Tibial artery (tissue), 4 donors: ENCODE measurements at regions not wholly inside any gene's neighbourhood (a gene's known extent, or its start where the extent isn't known, plus 50 kb on each side); places are given as distances from the start of the nearest gene placed in this dataset.
"Not testable (repeated sequence)": the region's sequence is repeated elsewhere in the genome, so short reads cannot be mapped to it uniquely, and the experiment has no call there.

ENCODE experiments used
- DNase-seq, 2 donors: peaks; one replicate each; pipeline ENCODE4 v3.0.0-alpha.2; 2019
- H3K27ac ChIP-seq, 2 donors: fragments of 200-600 bp; sonication (generic) in 1 of 2; 1 replicate in 1 of 2; 2 replicates in 1 of 2; pipeline ENCODE4 v1.5.1; 2018 to 2019; ENCODE audit warnings: mild to moderate bottlenecking in 1 of 2
- H3K27me3 ChIP-seq, 2 donors: fragments of 200-600 bp; sonication (generic) in 1 of 2; one replicate each; pipeline versions ENCODE4 v1.5.1 to v1.6.0; 2016 to 2019
- H3K36me3 ChIP-seq, 3 donors: fragments of 200-600 bp; sonication (generic) in 2 of 3; one replicate each; pipeline ENCODE4 v1.5.1; 2016 to 2019; ENCODE audit warnings: mild to moderate bottlenecking in 2 of 3
- H3K4me1 ChIP-seq, 4 donors: fragments of 200-600 bp; sonication (generic) in 2 of 4; 1 replicate in 3 of 4; 2 replicates in 1 of 4; pipeline ENCODE4 v1.5.1; 2016 to 2019
- H3K4me3 ChIP-seq, 2 donors: fragments of 200-600 bp; sonication (generic) in 1 of 2; 1 replicate in 1 of 2; 2 replicates in 1 of 2; pipeline ENCODE4 v1.5.1; 2018 to 2019; ENCODE audit warnings: mild to moderate bottlenecking in 2 of 2
- H3K9me3 ChIP-seq, 3 donors: fragments of 200-600 bp; sonication (generic) in 1 of 3; one replicate each; pipeline ENCODE4 v1.5.1; 2016 to 2019
- intact Hi-C: fragments of 100-400 bp; cut with DNase I; formaldehyde crosslinking; loops from one replicate; pipeline ENCODE4 v1.15.0; 2023; ENCODE audit warnings: low total_unique reads
- TF ChIP-seq, protein P1 (sequence below), 2 experiments: fragments of 200-600 bp in 1 of 2; fragments of 450-650 bp in 1 of 2; IDR thresholded peaks; one replicate each; pipeline ENCODE4 v1.5.1; 2017 to 2019; ENCODE audit warnings: antibody characterized with exemption in 2 of 2, mild to moderate bottlenecking in 1 of 2, moderate library complexity in 1 of 2

DNA sequence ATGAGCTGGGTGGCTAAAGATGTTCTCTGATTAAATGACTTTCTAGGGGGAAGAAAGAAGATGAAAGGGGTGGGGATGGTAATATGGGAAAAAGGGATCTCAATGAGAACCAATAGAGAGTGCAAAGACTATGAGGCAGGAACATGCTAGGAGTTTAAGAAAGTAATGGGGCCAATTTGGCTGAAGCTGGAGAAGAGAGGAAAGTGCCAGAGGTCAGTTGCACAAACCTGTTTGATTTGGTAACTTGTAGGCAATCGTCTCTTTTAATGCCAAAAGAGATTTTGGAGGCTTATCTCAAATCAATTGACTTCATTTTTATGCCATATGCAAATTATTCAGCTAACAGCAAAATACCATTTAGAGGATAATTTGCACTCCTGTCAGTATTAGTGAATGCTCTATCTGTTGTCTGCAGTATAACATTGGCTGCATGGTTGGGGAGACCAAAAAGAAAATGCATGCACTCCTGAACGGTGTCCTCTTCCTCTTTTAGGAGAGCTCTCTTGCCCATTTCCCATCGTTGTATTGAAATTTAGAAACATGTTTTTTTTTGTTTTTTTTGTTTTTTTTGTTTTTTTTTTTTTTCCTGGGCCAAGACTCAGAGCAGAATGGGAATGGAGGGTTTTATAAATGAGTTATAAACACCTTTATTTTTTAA, 193.9 kb downstream of the BTBD3 start:
- Histone ChIP-seq H3K9me3 (no peaks in the 10 kb centered on the region), H3K27me3 (no peaks in the 10 kb centered on the region), H3K36me3 (no peaks in the 10 kb centered on the region), H3K4me1 (no peaks in the 10 kb centered on the region), H3K27ac (no peak overlapping the region), H3K4me3 (no peak overlapping the region)
- DNase-seq: no peak
- intact Hi-C loops: no loop called here
- TF ChIP-seq, protein P1, sequence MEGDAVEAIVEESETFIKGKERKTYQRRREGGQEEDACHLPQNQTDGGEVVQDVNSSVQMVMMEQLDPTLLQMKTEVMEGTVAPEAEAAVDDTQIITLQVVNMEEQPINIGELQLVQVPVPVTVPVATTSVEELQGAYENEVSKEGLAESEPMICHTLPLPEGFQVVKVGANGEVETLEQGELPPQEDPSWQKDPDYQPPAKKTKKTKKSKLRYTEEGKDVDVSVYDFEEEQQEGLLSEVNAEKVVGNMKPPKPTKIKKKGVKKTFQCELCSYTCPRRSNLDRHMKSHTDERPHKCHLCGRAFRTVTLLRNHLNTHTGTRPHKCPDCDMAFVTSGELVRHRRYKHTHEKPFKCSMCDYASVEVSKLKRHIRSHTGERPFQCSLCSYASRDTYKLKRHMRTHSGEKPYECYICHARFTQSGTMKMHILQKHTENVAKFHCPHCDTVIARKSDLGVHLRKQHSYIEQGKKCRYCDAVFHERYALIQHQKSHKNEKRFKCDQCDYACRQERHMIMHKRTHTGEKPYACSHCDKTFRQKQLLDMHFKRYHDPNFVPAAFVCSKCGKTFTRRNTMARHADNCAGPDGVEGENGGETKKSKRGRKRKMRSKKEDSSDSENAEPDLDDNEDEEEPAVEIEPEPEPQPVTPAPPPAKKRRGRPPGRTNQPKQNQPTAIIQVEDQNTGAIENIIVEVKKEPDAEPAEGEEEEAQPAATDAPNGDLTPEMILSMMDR (IDR thresholded peaks at IDR 0.05): no peak

DNA sequence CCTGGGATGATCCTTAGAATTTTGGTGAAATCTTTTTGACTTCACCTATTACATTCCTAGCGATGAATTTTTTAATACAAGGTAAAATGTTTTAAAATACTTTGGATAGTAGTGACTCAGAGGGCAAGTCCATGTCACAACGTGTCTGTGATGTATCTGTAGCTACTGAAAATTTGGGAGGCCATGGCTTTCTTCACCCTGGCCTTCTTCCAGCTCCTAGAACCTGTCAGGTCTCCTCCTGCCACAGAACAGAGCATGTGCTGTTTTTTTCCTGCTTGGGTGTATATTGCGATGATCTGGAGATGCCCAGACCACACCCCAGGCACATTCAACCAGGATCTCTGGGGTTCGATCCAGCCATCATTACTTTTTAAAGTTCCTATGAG, 194.4 kb downstream of the BTBD3 start:
- no peaks in the 10 kb centered on the region for H3K9me3 ChIP-seq
- H3K27ac ChIP-seq: no peak overlapping the region
- H3K27me3 ChIP-seq: no peaks in the 10 kb centered on the region
- intact Hi-C loops: no loop called here
- no peak overlapping the region for H3K4me3 ChIP-seq
- H3K36me3 ChIP-seq: no peaks in the 10 kb centered on the region
- TF ChIP-seq, protein P1 (IDR thresholded peaks at IDR 0.05): no peak
- H3K4me1 ChIP-seq: no peaks in the 10 kb centered on the region
- no peak for DNase-seq

DNA sequence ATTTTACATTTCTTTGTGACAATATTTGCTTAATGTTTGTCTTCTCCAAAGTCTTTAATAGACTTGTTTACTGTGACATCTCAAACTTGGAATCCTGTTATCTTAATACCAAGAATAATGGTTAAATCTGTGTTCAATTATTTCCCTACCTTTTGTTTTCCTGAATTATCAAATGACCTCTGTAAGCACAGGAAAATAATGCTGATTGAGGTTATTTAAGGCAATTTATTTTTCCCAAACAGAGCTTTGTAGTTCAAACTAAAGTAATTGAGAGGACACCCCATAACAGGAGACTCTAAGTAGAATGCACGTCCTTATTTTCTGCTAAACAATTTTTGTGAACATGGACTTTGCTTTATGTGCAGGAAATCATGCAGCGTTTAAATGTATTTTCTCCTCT, 195.0 kb downstream of the BTBD3 start:
- intact Hi-C loops: no loop called here
- Histone ChIP-seq H3K27me3 (no peaks in the 10 kb centered on the region), H3K36me3 (no peaks in the 10 kb centered on the region), H3K4me3 (no peak overlapping the region), H3K9me3 (no peaks in the 10 kb centered on the region), H3K4me1 (no peaks in the 10 kb centered on the region), H3K27ac (no peak overlapping the region)
- DNase-seq: no peak
- TF ChIP-seq, protein P1 (IDR thresholded peaks at IDR 0.05): no peak

DNA sequence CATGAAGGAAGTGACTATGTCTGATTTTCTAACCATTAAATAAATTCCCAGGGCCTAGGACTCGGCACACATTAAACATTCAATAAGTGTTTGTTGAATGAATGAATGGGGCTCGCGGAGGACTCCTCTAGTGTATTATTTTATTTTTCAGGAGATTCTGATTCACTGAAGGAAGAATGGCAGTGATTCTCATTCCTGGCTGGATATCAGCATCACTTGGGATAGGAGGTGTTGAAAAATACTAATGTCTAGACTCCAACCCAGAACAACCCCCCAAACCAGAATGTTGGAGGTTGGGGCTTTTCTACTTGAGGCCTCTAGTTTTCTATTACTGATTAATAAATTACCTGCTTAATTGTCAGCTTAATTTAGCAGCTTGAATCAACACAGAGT, 195.4 kb downstream of the BTBD3 start:
- no peaks in the 10 kb centered on the region for H3K4me1 ChIP-seq
- H3K9me3 ChIP-seq: no peaks in the 10 kb centered on the region
- H3K36me3 ChIP-seq: no peaks in the 10 kb centered on the region
- H3K27me3 ChIP-seq: no peaks in the 10 kb centered on the region
- TF ChIP-seq, protein P1 (IDR thresholded peaks at IDR 0.05): no peak
- H3K27ac ChIP-seq: no peak overlapping the region
- no peak overlapping the region for H3K4me3 ChIP-seq
- intact Hi-C loops: no loop called here
- no peak for DNase-seq

DNA sequence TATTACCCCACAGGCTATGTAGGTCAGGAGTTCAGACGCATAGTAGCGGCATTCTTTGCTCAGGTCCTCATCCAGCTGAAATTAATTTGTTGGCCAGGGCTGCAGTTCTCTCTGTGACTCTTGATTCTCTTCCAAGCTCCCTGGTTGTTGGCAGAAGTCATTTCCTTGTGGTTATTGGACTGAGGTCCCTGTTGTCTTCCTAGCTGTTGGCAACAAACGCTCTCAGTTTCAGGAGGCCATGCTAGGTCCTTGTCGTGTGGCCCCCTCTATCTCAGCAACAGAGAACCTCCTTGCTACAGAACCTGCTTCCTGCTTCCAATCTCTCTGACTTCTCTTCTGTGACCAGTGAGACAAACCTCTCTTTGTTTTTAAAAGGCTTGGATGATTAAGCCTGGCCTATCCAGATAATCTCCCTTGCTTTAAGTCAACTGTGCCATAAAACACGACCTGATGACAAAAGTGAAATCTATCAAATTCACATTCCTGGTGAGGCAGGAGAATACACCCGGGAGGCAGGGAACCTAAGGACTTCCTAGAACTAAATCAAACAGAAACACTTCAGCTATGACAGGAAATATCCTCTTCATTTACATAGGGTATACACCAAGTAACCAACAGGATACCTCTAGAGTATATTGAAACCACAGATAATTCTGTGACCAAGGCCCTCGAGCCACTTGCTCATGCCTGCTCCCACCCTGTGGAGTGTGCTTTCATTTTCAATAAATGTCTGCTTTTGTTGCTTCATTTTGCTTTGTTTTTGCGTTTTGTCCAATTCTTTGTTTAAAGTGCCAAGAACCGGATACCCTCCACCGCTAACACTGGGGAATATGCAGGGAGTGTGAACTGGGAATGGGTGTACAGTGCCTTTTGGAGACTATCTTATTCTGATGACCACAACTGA, 196.0 kb downstream of the BTBD3 start:
- Histone ChIP-seq H3K27ac (no peak overlapping the region), H3K4me1 (no peaks in the 10 kb centered on the region), H3K4me3 (no peak overlapping the region), H3K36me3 (no peaks in the 10 kb centered on the region), H3K27me3 (no peaks in the 10 kb centered on the region), H3K9me3 (no peaks in the 10 kb centered on the region)
- TF ChIP-seq, protein P1 (IDR thresholded peaks at IDR 0.05): no peak
- DNase-seq: no peak
- intact Hi-C loops: no loop called here

DNA sequence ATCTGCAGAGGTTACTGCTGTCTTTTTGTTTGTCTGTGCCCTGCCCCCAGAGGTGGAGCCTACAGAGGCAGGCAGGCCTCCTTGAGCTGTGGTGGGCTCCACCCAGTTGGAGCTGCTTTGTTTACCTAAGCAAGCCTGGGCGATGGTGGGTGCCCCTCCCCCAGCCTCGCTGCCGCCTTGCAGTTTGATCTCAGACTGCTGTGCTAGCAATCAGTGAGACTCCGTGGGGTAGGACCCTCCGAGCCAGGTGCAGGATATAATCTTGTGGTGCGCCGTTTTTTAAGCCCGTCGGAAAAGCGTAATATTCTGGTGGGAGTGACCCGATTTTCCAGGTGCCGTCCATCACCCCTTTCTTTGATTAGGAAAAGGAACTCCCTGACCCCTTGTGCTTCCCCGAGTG, 211.4 kb downstream of the BTBD3 start:
- H3K4me3 ChIP-seq, H3K9me3 ChIP-seq, intact Hi-C loops, H3K4me1 ChIP-seq, DNase-seq, H3K27ac ChIP-seq, H3K27me3 ChIP-seq, H3K36me3 ChIP-seq: not testable (repeated sequence)

DNA sequence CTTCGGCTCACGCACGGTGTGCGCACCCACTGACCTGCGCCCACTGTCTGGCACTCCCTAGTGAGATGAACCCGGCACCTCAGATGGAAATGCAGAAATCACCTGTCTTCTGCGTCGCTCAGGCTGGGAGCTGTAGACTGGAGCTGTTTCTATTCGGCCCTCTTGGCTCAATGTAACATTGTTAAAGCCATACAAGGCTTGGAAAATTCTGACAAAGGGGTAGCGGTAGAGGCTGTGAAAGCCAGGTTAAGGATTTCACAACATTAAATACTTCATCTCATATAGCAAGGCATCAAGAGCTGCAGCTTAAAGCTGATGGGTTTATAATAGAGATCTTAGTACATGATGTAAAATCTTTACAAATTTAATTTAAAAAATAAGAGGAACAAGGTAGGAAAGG, 211.8 kb downstream of the BTBD3 start:
- H3K9me3 ChIP-seq, H3K36me3 ChIP-seq, H3K4me3 ChIP-seq, H3K4me1 ChIP-seq, H3K27ac ChIP-seq, H3K27me3 ChIP-seq, DNase-seq, intact Hi-C loops: not testable (repeated sequence)
